PC-9 (cell line): ENCODE measurements at regions not wholly inside any gene's neighbourhood (a gene's known extent, or its start where the extent isn't known, plus 50 kb on each side); places are given as distances from the start of the nearest gene placed in this dataset.

ENCODE experiments used
- EZH2 ChIP-seq: fragments of 200-600 bp; sonication (generic); IDR thresholded peaks from 2 replicates; pipeline ENCODE4 v1.8.0; 2017; ENCODE audit warnings: antibody characterized with exemption, low read depth
- TF ChIP-seq, protein P1 (sequence below): fragments of 200-600 bp; sonication (generic); conservative IDR thresholded peaks from 2 replicates; pipeline ENCODE4 v1.6.1; 2017; ENCODE audit warnings: mixed run types, antibody characterized with exemption, mild to moderate bottlenecking, moderate library complexity

DNA sequence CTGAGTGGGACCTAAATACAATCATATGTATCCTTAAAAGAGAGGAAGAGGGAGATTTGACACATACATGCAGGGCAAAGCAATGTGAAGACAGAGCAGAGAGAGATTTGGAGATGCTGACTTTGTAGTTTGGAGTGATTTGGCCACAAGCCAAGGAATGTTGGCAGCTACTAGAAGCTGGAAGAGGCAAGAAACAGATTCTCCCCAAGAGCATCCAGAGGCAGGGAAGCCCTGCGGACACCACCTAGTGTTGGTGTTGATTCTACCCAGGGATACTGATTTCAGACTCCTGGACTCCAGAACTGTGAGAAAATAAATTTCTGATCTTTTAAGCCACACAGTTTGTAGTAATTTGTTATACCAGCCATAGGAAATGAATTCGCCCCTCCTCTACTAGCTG lies 64.9 kb upstream of the OSMR start:
- TF ChIP-seq, protein P1, sequence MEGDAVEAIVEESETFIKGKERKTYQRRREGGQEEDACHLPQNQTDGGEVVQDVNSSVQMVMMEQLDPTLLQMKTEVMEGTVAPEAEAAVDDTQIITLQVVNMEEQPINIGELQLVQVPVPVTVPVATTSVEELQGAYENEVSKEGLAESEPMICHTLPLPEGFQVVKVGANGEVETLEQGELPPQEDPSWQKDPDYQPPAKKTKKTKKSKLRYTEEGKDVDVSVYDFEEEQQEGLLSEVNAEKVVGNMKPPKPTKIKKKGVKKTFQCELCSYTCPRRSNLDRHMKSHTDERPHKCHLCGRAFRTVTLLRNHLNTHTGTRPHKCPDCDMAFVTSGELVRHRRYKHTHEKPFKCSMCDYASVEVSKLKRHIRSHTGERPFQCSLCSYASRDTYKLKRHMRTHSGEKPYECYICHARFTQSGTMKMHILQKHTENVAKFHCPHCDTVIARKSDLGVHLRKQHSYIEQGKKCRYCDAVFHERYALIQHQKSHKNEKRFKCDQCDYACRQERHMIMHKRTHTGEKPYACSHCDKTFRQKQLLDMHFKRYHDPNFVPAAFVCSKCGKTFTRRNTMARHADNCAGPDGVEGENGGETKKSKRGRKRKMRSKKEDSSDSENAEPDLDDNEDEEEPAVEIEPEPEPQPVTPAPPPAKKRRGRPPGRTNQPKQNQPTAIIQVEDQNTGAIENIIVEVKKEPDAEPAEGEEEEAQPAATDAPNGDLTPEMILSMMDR, result no peak
- TF ChIP-seq EZH2, result no peak
